NOMO-1 treated with DMSO at 0.1 percent for 48 hours (cell line): ENCODE measurements at regions not wholly inside any gene's neighbourhood (a gene's known extent, or its start where the extent isn't known, plus 50 kb on each side); places are given as distances from the start of the nearest gene placed in this dataset.

Source experiments
- DNase-seq: peaks from one replicate; lab custom pipeline; 2025; ENCODE audit not compliant: unreplicated experiment; lab: John Stamatoyannopoulos, UW

GRCh38 chr13:100817928-100818327, 143.3 kb upstream of the TMTC4 start:
- DNase-seq, result no peak

GRCh38 chr13:100815476-100816046, 141.0 kb upstream of the TMTC4 start:
- no peak for DNase-seq

GRCh38 chr13:100812982-100813584, 138.5 kb upstream of the TMTC4 start:
- DNase-seq, result no peak

- no peak for DNase-seq
These were observed 137.3 kb upstream of the TMTC4 start for GRCh38 chr13:100811928-100812327.

- DNase-seq, result no peak
These were observed 136.7 kb upstream of the TMTC4 start for GRCh38 chr13:100811024-100811865.

GRCh38 chr13:100810481-100810880, 135.9 kb upstream of the TMTC4 start:
- no peak for DNase-seq

- no peak for DNase-seq
These were observed 135.3 kb upstream of the TMTC4 start for GRCh38 chr13:100809856-100810255.

- no peak for DNase-seq
These were observed 134.5 kb upstream of the TMTC4 start for GRCh38 chr13:100809129-100809390.

- no peak for DNase-seq
These were observed 133.9 kb upstream of the TMTC4 start for GRCh38 chr13:100808330-100809128.

- DNase-seq, result no peak
These were observed 128.5 kb upstream of the TMTC4 start for GRCh38 chr13:100803091-100803490.

GRCh38 chr13:100800283-100800875, 125.8 kb upstream of the TMTC4 start:
- DNase-seq, result no peak

- DNase-seq, result no peak
These were observed 124.3 kb upstream of the TMTC4 start for GRCh38 chr13:100798739-100799361.

GRCh38 chr13:100797921-100798320, 123.3 kb upstream of the TMTC4 start:
- DNase-seq, result no peak

GRCh38 chr13:100796463-100796862, 121.9 kb upstream of the TMTC4 start:
- DNase-seq, result no peak

GRCh38 chr13:100794575-100794974, 120.0 kb upstream of the TMTC4 start:
- DNase-seq, result no peak

GRCh38 chr13:100790405-100790804, 115.8 kb upstream of the TMTC4 start:
- DNase-seq, result no peak

- DNase-seq, result no peak
These were observed 115.4 kb upstream of the TMTC4 start for GRCh38 chr13:100789968-100790367.

- DNase-seq, result no peak
These were observed 114.9 kb upstream of the TMTC4 start for GRCh38 chr13:100789481-100789880.

GRCh38 chr13:100789025-100789424, 114.4 kb upstream of the TMTC4 start:
- no peak for DNase-seq

GRCh38 chr13:100788540-100788939, 113.9 kb upstream of the TMTC4 start:
- DNase-seq, result no peak

GRCh38 chr13:100787899-100788298, 113.3 kb upstream of the TMTC4 start:
- DNase-seq, result no peak
